GM12878 (cell line): ENCODE measurements at regions not wholly inside any gene's neighbourhood (a gene's known extent, or its start where the extent isn't known, plus 50 kb on each side); places are given as distances from the start of the nearest gene placed in this dataset.
A peak's percentile ranks its signal among the peaks of the same experiment; 100 is the strongest.

ENCODE experiments used
- ATAC-seq: fragments of 200-7000 bp; cut with Tn5 transposase; 3 replicates; pipeline ENCODE4 v1.9.1; 2020; ENCODE audit warnings: mild to moderate bottlenecking, moderate library complexity
- BruUV-seq: library from RNA; stranded (reverse); fragments of 400-500 nt; replicated peaks from 2 replicates; lab custom pipeline; 2021; lab: Mats Ljungman, UMichigan
- CTCF ChIA-PET: fragments of 300-600 bp; sonication (Branson Sonifier 250); formaldehyde crosslinking; extraction: SDS; loops from one replicate; lab custom pipeline; 2021; ENCODE audit warnings: inconsistent platforms; lab: Yijun Ruan, JAX
- POLR2A ChIA-PET: fragments of 350-600 bp; formaldehyde crosslinking; extraction: SDS; loops from one replicate; lab custom pipeline; 2021; ENCODE audit warnings: inconsistent platforms; lab: Charles Lee
- RAD21 ChIA-PET: fragments of 300-600 bp; sonication (Branson Sonifier 250); formaldehyde crosslinking; loops from one replicate; lab custom pipeline; 2023; ENCODE audit warnings: antibody characterized with exemption; ENCODE audit not compliant: unreplicated experiment; lab: Charles Lee
- SMC1A ChIA-PET: fragments of 300-600 bp; sonication (Branson Sonifier 250); formaldehyde crosslinking; loops from one replicate; lab custom pipeline; 2023; ENCODE audit not compliant: unreplicated experiment, uncharacterized antibody; lab: Charles Lee
- DNase-seq: peaks from one replicate; pipeline ENCODE4 v3.0.0-alpha.2; 2011; ENCODE audit warnings: low read depth, low spot score
- FAIRE-seq: peaks from 3 replicates; lab custom pipeline; 2011; peaks lifted over from hg19 to GRCh38; lab: Jason Lieb, UNC
- H2AFZ ChIP-seq: 2 replicates; pipeline ENCODE4 v1.6.0; 2011; ENCODE audit warnings: low read depth, low read length, control low read depth; ENCODE audit not compliant: control insufficient read depth
- H3K27ac ChIP-seq: 2 replicates; pipeline ENCODE4 v1.5.1; 2011; ENCODE audit warnings: control low read depth; ENCODE audit not compliant: control insufficient read depth, insufficient read depth
- H3K27me3 ChIP-seq, 2 experiments: replicated peaks in 1 of 2; 2 replicates each; pipeline versions ENCODE4 v1.6.0 to v1.6.1; 2011; ENCODE audit warnings: low read length in 1 of 2; ENCODE audit not compliant: control insufficient read depth in 2 of 2, insufficient read depth in 2 of 2
- H3K36me3 ChIP-seq, 2 experiments: 2 replicates each; pipeline ENCODE4 v1.5.1; 2011; ENCODE audit warnings: low read length in 1 of 2; ENCODE audit not compliant: control insufficient read depth in 2 of 2, insufficient read depth in 2 of 2
- H3K4me1 ChIP-seq: 2 replicates; pipeline ENCODE4 v1.6.1; 2011; ENCODE audit warnings: mild to moderate bottlenecking, low read length, moderate library complexity, mixed read lengths; ENCODE audit not compliant: control insufficient read depth, insufficient read depth
- H3K4me2 ChIP-seq: 2 replicates; pipeline ENCODE4 v1.6.0; 2011; ENCODE audit warnings: control low read depth; ENCODE audit not compliant: control insufficient read depth, insufficient read depth
- H3K4me3 ChIP-seq: fragments of 200-600 bp; sonication (generic); 2 replicates; pipeline ENCODE4 v1.5.1; 2016
- H3K79me2 ChIP-seq: 2 replicates; pipeline ENCODE4 v1.6.0; 2011; ENCODE audit warnings: low read length; ENCODE audit not compliant: control insufficient read depth, insufficient read depth
- H3K9ac ChIP-seq: 2 replicates; pipeline ENCODE4 v1.8.0; 2011; ENCODE audit warnings: low read length, control low read depth, mixed read lengths; ENCODE audit not compliant: control insufficient read depth, insufficient read depth
- H3K9me3 ChIP-seq: replicated peaks from 3 replicates; pipeline ENCODE4 v1.5.1; 2011; ENCODE audit warnings: mild to moderate bottlenecking, low read length; ENCODE audit not compliant: control insufficient read depth, insufficient read depth
- H4K20me1 ChIP-seq: 2 replicates; pipeline ENCODE4 v1.6.0; 2011; ENCODE audit not compliant: control insufficient read depth, insufficient read depth
- EED ChIP-seq: sonication (generic); IDR thresholded peaks from 2 replicates; pipeline ENCODE4 v1.6.1; 2016; ENCODE audit warnings: antibody characterized with exemption, low read depth
- HDAC2 ChIP-seq: fragments of 200-600 bp; sonication (generic); IDR thresholded peaks from 2 replicates; pipeline ENCODE4 v1.6.1; 2017
- POLR2AphosphoS5 ChIP-seq: IDR thresholded peaks from 2 replicates; pipeline ENCODE4 v1.6.1; 2011; ENCODE audit warnings: mild to moderate bottlenecking, low read length, inconsistent platforms
- RB1 ChIP-seq: fragments of 450-650 bp; formaldehyde crosslinking; IDR thresholded peaks from 2 replicates; pipeline ENCODE4 v1.6.1; 2017; ENCODE audit warnings: mild to moderate bottlenecking, borderline replicate concordance
- SPI1 ChIP-seq: IDR thresholded peaks from 2 replicates; pipeline ENCODE4 v1.6.1; 2011; ENCODE audit warnings: low read depth, mild to moderate bottlenecking, low read length, moderate library complexity, borderline replicate concordance; ENCODE audit not compliant: insufficient read depth
- YY1 ChIP-seq: IDR thresholded peaks from 2 replicates; pipeline ENCODE4 v1.6.1; 2011; ENCODE audit warnings: low read depth, mild to moderate bottlenecking, low read length
- ZNF622 ChIP-seq: fragments of 450-650 bp; IDR thresholded peaks from 2 replicates; pipeline ENCODE4 v1.6.1; 2017; ENCODE audit warnings: mild to moderate bottlenecking, inconsistent platforms
- WGBS: methylation state at CpG from one replicate; pipeline ENCODE4 v1.1.6; 2016; ENCODE audit warnings: low lambda C conversion rate; ENCODE audit not compliant: insufficient replicate concordance, insufficient coverage; ENCODE audit errors: missing lambda C conversion rate; 5-methylcytosine and 5-hydroxymethylcytosine counted together
- in situ Hi-C: fragments of 300-500 bp; cut with MboI; formaldehyde crosslinking; loops from 9 replicates; pipeline ENCODE4 v1.14.3; 2018; ENCODE audit warnings: mixed read lengths
- intact Hi-C: fragments of 100-400 bp; cut with micrococcal nuclease; formaldehyde crosslinking; loops from one replicate; pipeline ENCODE4 v1.14.2; 2022; ENCODE audit not compliant: unreplicated experiment
- TF ChIP-seq, protein P1 (sequence below): IDR thresholded peaks from 2 replicates; pipeline ENCODE4 v1.6.1; 2012; ENCODE audit warnings: low read length, inconsistent platforms
- TF ChIP-seq, protein P2 (sequence below): fragments of 450-650 bp; IDR thresholded peaks from 2 replicates; pipeline ENCODE4 v1.6.1; 2017; ENCODE audit warnings: mild to moderate bottlenecking, moderate library complexity

- 0 out of 2 replicates have a peak, but pooled peaks have one; percentile 29 for TF ChIP-seq EED
Observed at GRCh38 chr20:53866794-53867740, 203.3 kb downstream of the BCAS1 start (continued).

- Histone ChIP-seq H3K27me3 (no peaks in the 10 kb centered on the region), H3K4me3 (peak overlapping the region; percentile 31), H2AFZ (peak overlapping the region; percentile 53), H3K27ac (peak overlapping the region; percentile 82), H3K4me2 (peak overlapping the region; percentile 77), H3K79me2 (no peaks in the 10 kb centered on the region; the same call in 1 of the 2 replicates), H3K4me1 (peaks cover 31% of the 10 kb centered on the region), H3K36me3 (no peaks in the 10 kb centered on the region), H4K20me1 (no peaks in the 10 kb centered on the region), H3K9ac (peak overlapping the region; percentile 30), H3K9me3 (no peaks in the 10 kb centered on the region)
- peak; percentile 41 for ATAC-seq
- under 1% methylated on average over 7 of the region's 7 CpGs for WGBS
- intact Hi-C loops, result loop anchor here (2.0 to 5.0 kb wide), 4 partner anchors 34 to 287 kb away; no protein-coding TSS in a partner anchor
- ChIA-PET POLR2A (interaction anchor here (0.5 to 3.1 kb wide), 30 partner anchors 8 to 1686 kb away, joined by 3 to 16 read pairs (median 4); no protein-coding TSS in a partner anchor), RAD21 (interaction anchor here (0.6 to 4.9 kb wide), 48 partner anchors 14 to 288 kb away, joined by 3 to 27 read pairs (median 4); partner anchors contain the start of gene ZNF217), CTCF (interaction anchor here (0.6 to 2.8 kb wide), 24 partner anchors 10 to 287 kb away, joined by 3 to 11 read pairs (median 5); no protein-coding TSS in a partner anchor), SMC1A (interaction anchor here (0.7 to 13.3 kb wide), 48 partner anchors 9 to 287 kb away, joined by 3 to 133 read pairs (median 8); no protein-coding TSS in a partner anchor)
- TSS peak; percentile 96 for BruUV-seq
- DNase-seq, result no peak
- in situ Hi-C loops, result loop anchor here (5.0 kb wide), 1 partner anchor 289 kb away; no protein-coding TSS in a partner anchor
- no peak for FAIRE-seq
- 0 out of 2 replicates have a peak, but pooled peaks have one; percentile 7 for TF ChIP-seq SPI1
- TF ChIP-seq YY1, result no peak
- 0 out of 2 replicates have a peak, but pooled peaks have one; percentile 22 for TF ChIP-seq POLR2AphosphoS5
- no peak for TF ChIP-seq HDAC2
- TF ChIP-seq, protein P1, sequence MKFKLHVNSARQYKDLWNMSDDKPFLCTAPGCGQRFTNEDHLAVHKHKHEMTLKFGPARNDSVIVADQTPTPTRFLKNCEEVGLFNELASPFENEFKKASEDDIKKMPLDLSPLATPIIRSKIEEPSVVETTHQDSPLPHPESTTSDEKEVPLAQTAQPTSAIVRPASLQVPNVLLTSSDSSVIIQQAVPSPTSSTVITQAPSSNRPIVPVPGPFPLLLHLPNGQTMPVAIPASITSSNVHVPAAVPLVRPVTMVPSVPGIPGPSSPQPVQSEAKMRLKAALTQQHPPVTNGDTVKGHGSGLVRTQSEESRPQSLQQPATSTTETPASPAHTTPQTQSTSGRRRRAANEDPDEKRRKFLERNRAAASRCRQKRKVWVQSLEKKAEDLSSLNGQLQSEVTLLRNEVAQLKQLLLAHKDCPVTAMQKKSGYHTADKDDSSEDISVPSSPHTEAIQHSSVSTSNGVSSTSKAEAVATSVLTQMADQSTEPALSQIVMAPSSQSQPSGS, result no peak
- TF ChIP-seq ZNF622, result no peak
- TF ChIP-seq, protein P2, sequence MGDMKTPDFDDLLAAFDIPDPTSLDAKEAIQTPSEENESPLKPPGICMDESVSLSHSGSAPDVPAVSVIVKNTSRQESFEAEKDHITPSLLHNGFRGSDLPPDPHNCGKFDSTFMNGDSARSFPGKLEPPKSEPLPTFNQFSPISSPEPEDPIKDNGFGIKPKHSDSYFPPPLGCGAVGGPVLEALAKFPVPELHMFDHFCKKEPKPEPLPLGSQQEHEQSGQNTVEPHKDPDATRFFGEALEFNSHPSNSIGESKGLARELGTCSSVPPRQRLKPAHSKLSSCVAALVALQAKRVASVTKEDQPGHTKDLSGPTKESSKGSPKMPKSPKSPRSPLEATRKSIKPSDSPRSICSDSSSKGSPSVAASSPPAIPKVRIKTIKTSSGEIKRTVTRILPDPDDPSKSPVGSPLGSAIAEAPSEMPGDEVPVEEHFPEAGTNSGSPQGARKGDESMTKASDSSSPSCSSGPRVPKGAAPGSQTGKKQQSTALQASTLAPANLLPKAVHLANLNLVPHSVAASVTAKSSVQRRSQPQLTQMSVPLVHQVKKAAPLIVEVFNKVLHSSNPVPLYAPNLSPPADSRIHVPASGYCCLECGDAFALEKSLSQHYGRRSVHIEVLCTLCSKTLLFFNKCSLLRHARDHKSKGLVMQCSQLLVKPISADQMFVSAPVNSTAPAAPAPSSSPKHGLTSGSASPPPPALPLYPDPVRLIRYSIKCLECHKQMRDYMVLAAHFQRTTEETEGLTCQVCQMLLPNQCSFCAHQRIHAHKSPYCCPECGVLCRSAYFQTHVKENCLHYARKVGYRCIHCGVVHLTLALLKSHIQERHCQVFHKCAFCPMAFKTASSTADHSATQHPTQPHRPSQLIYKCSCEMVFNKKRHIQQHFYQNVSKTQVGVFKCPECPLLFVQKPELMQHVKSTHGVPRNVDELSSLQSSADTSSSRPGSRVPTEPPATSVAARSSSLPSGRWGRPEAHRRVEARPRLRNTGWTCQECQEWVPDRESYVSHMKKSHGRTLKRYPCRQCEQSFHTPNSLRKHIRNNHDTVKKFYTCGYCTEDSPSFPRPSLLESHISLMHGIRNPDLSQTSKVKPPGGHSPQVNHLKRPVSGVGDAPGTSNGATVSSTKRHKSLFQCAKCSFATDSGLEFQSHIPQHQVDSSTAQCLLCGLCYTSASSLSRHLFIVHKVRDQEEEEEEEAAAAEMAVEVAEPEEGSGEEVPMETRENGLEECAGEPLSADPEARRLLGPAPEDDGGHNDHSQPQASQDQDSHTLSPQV, result no peak
- no peak; the same call in 1 of the 2 replicates for TF ChIP-seq RB1
Observed at GRCh38 chr20:53865901-53866793, 204.2 kb downstream of the BCAS1 start.
